Glomerular endothelial cell (primary cell): ENCODE measurements at regions not wholly inside any gene's neighbourhood (a gene's known extent, or its start where the extent isn't known, plus 50 kb on each side); places are given as distances from the start of the nearest gene placed in this dataset.

ENCODE experiments used
- DNase-seq: peaks from one replicate; pipeline ENCODE4 v3.0.0-alpha.2; 2011; ENCODE audit warnings: low read depth, low spot score; ENCODE audit errors: extremely low read depth

- no peak for DNase-seq
These were observed 165.2 kb downstream of the ZPLD1 start for GRCh38 chr3:102599819-102600576.

GRCh38 chr3:102605153-102605552 is 170.3 kb downstream of the ZPLD1 start:
- no peak for DNase-seq

- DNase-seq, result no peak
These were observed 174.1 kb downstream of the ZPLD1 start for GRCh38 chr3:102608875-102609274.

- no peak for DNase-seq
These were observed 179.3 kb downstream of the ZPLD1 start for GRCh38 chr3:102614021-102614569.

- DNase-seq, result no peak
These were observed 179.8 kb downstream of the ZPLD1 start for GRCh38 chr3:102614585-102614984.

- DNase-seq, result no peak
These were observed 182.6 kb downstream of the ZPLD1 start for GRCh38 chr3:102617381-102617780.

GRCh38 chr3:102619361-102619760 is 184.5 kb downstream of the ZPLD1 start:
- DNase-seq, result no peak

GRCh38 chr3:102629943-102630342 is 195.1 kb downstream of the ZPLD1 start:
- no peak for DNase-seq

- DNase-seq, result no peak
These were observed 195.7 kb downstream of the ZPLD1 start for GRCh38 chr3:102630531-102630930.

- DNase-seq, result no peak
These were observed 208.7 kb downstream of the ZPLD1 start for GRCh38 chr3:102643546-102643945.

- no peak for DNase-seq
These were observed 211.7 kb downstream of the ZPLD1 start for GRCh38 chr3:102646557-102646956.

GRCh38 chr3:102660653-102661052 is 225.8 kb downstream of the ZPLD1 start:
- no peak for DNase-seq

GRCh38 chr3:102661707-102662497 is 227.1 kb downstream of the ZPLD1 start:
- DNase-seq, result no peak

GRCh38 chr3:102662498-102662772 is 227.6 kb downstream of the ZPLD1 start:
- DNase-seq, result no peak

GRCh38 chr3:102664126-102664525 is 229.3 kb downstream of the ZPLD1 start:
- no peak for DNase-seq

GRCh38 chr3:102665183-102665582 is 230.4 kb downstream of the ZPLD1 start:
- no peak for DNase-seq

GRCh38 chr3:102668247-102668646 is 233.4 kb downstream of the ZPLD1 start:
- no peak for DNase-seq

- DNase-seq, result no peak
These were observed 236.2 kb downstream of the ZPLD1 start for GRCh38 chr3:102670986-102671385.

- no peak for DNase-seq
These were observed 237.5 kb downstream of the ZPLD1 start for GRCh38 chr3:102672305-102672704.

- DNase-seq, result peak; percentile 3
These were observed 238.7 kb downstream of the ZPLD1 start for GRCh38 chr3:102673271-102674115.

GRCh38 chr3:102674284-102674683 is 239.5 kb downstream of the ZPLD1 start:
- DNase-seq, result no peak
